Panc1 (cell line): ENCODE measurements at regions not wholly inside any gene's neighbourhood (a gene's known extent, or its start where the extent isn't known, plus 50 kb on each side); places are given as distances from the start of the nearest gene placed in this dataset.

ENCODE experiments used
- ATAC-seq: fragments of 200-7000 bp; cut with Tn5 transposase; 2 replicates; pipeline ENCODE4 v1.9.1; 2020; ENCODE audit warnings: mild to moderate bottlenecking, moderate library complexity
- BruUV-seq: library from RNA; stranded (reverse); fragments of 400-500 nt; replicated peaks from 2 replicates; lab custom pipeline; 2021; lab: Mats Ljungman, UMichigan
- CTCF ChIA-PET: fragments of 300-600 bp; sonication (Branson Sonifier 250); formaldehyde crosslinking; loops from one replicate; lab custom pipeline; 2022; ENCODE audit warnings: antibody characterized with exemption; lab: Charles Lee
- POLR2A ChIA-PET: fragments of 300-600 bp; sonication (Branson Sonifier 250); formaldehyde crosslinking; loops from one replicate; lab custom pipeline; 2022; ENCODE audit warnings: antibody characterized with exemption; lab: Charles Lee
- DNase-seq: peaks from one replicate; pipeline ENCODE4 v3.0.0-alpha.2; 2010; ENCODE audit warnings: low read depth, low spot score
- H3K27ac ChIP-seq: 2 replicates; pipeline ENCODE4 v1.5.1; 2011; ENCODE audit warnings: mild to moderate bottlenecking, low read length, inconsistent platforms
- H3K27me3 ChIP-seq: fragments of 200-500 bp; sonication (Bioruptor generic); 2 replicates; pipeline ENCODE4 v1.6.0; 2014; ENCODE audit warnings: low read length, inconsistent platforms; ENCODE audit not compliant: control insufficient read depth, insufficient read depth
- H3K36me3 ChIP-seq: fragments of 200-500 bp; sonication (Bioruptor generic); 2 replicates; pipeline ENCODE4 v1.5.1; 2014; ENCODE audit warnings: inconsistent platforms, mild to moderate bottlenecking, low read length, moderate library complexity; ENCODE audit not compliant: control insufficient read depth, insufficient read depth
- H3K4me1 ChIP-seq: 2 replicates; pipeline ENCODE4 v1.5.1; 2011; ENCODE audit warnings: inconsistent platforms, mild to moderate bottlenecking, low read length, moderate library complexity; ENCODE audit not compliant: control insufficient read depth, insufficient read depth
- H3K4me3 ChIP-seq, 2 experiments: 2 replicates each; pipeline ENCODE4 v1.5.1; 2011 to 2012; ENCODE audit warnings: low read depth in 2 of 2, low read length in 2 of 2, mild to moderate bottlenecking in 2 of 2, inconsistent platforms in 1 of 2, moderate library complexity in 1 of 2
- H3K9me3 ChIP-seq: fragments of 200-500 bp; sonication (Bioruptor generic); 2 replicates; pipeline ENCODE4 v1.5.1; 2014; ENCODE audit warnings: low read depth, mild to moderate bottlenecking, inconsistent platforms, low read length, moderate library complexity; ENCODE audit not compliant: control insufficient read depth, insufficient read depth
- CTCF ChIP-seq: fragments of 450-650 bp; IDR thresholded peaks from 2 replicates; pipeline ENCODE4 v1.5.1; 2017; ENCODE audit warnings: mild to moderate bottlenecking
- POLR2AphosphoS5 ChIP-seq: IDR thresholded peaks from 2 replicates; pipeline ENCODE4 v1.6.1; 2012; ENCODE audit warnings: mild to moderate bottlenecking, low read depth, low read length, moderate library complexity
- REST ChIP-seq, 2 experiments: IDR thresholded peaks; 2 replicates each; pipeline ENCODE4 v1.6.1; 2011 to 2012; ENCODE audit warnings: low read depth in 2 of 2, control low read depth in 1 of 2, low read length in 1 of 2, mild to moderate bottlenecking in 1 of 2, moderate library complexity in 1 of 2; ENCODE audit not compliant: insufficient read depth in 1 of 2
- SIN3A ChIP-seq: IDR thresholded peaks from 2 replicates; pipeline ENCODE4 v1.6.1; 2012; ENCODE audit warnings: low read depth, mild to moderate bottlenecking, low read length, moderate library complexity, borderline replicate concordance; ENCODE audit not compliant: insufficient read depth
- TCF7L2 ChIP-seq: IDR thresholded peaks from 2 replicates; pipeline ENCODE4 v1.6.1; 2011; ENCODE audit warnings: mild to moderate bottlenecking, low read depth, low read length, inconsistent platforms
- in situ Hi-C: cut with HindIII; loops from 2 replicates; pipeline ENCODE4 v1.10.0; 2016; ENCODE audit warnings: low sequenced_read_pairs, low pct_unique_long_range_greater_than_20kb
- intact Hi-C: fragments of 100-400 bp; cut with micrococcal nuclease; formaldehyde crosslinking; loops from one replicate; pipeline ENCODE4 v1.10.0; 2022; ENCODE audit not compliant: unreplicated experiment

DNA sequence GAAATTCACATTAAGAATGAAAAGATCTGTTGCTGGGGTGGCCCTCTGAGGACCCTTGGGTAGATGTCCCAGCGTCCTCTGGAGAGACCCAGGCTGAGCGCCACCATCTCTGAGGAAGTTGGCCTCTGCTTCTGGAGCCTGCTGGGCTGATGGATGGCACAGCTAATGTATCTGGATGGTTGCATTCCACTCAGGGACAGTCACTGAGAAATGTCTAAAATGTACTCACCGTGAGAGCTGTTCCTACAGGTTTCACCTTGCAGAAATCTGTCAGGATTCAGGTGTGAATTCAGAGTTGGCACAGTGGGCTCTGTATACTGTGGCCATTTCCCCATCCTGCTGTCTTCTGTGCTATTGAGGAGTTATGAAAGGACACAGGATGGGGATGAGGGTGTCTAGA lies 247.2 kb downstream of the AACS start:
- H3K4me3 ChIP-seq = no peak overlapping the region
- intact Hi-C loops (no loop called here), in situ Hi-C loops (no loop called here)
- no peak for ATAC-seq
- TF ChIP-seq REST (IDR thresholded peaks at IDR 0.05; ENCODE audit: insufficient read depth in 1 of 2, low read depth in 2 of 2, low read length in 1 of 2) (no peak), POLR2AphosphoS5 (no peak), SIN3A (no peak), CTCF (no peak), TCF7L2 (no peak)
- H3K27ac ChIP-seq = no peak overlapping the region
- no peaks in the 10 kb centered on the region; the same call in 1 of the 2 replicates for H3K27me3 ChIP-seq
- ChIA-PET POLR2A (interaction anchor here (0.6 kb wide), 1 partner anchor 284 kb away, joined by 13 read pairs; no protein-coding TSS in a partner anchor), CTCF (no interaction called here)
- no peaks in the 10 kb centered on the region; the same call in 1 of the 2 replicates for H3K36me3 ChIP-seq
- no TSS peak for BruUV-seq
- no peak for DNase-seq
- no peaks in the 10 kb centered on the region for H3K9me3 ChIP-seq
- no peaks in the 10 kb centered on the region for H3K4me1 ChIP-seq

- DNase-seq (no peak), ATAC-seq (0 out of 2 replicates have a peak, but pooled peaks have one; percentile 36)
- H3K27ac ChIP-seq = no peak overlapping the region
- no peaks in the 10 kb centered on the region for H3K9me3 ChIP-seq
- H3K27me3 ChIP-seq = no peaks in the 10 kb centered on the region; the same call in 1 of the 2 replicates
- no peak overlapping the region for H3K4me3 ChIP-seq
- TF ChIP-seq TCF7L2 = no peak
- ChIA-PET POLR2A (no interaction called here), CTCF (no interaction called here)
- in situ Hi-C loops = no loop called here
- BruUV-seq = no TSS peak
- intact Hi-C loops = no loop called here
- no peaks in the 10 kb centered on the region for H3K36me3 ChIP-seq
- H3K4me1 ChIP-seq = no peaks in the 10 kb centered on the region
Observed at GRCh38 chr12:125314051-125314755, 249.0 kb downstream of the AACS start.

DNA sequence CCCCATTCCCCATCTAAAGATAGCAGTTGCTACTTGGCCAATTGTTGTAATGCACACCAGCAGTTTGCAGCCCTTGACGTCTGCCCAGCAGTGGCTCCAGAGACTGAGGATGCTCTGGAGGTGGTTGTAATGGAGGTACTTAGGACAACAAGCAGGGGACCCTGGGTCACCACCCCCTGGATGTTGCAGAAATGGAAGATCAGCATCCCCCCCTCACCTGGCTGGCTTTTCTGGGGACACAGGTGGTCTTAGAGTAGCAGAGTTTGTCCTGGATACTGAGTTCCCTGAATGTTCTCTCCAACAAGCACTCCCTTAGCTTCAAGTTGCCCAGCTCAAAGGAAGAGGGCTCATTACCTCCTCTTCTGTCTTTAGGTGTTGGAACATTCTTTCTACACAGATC lies 250.5 kb downstream of the AACS start:
- ATAC-seq = no peak
- ChIA-PET POLR2A (no interaction called here), CTCF (no interaction called here)
- no peak overlapping the region for H3K27ac ChIP-seq
- no peak overlapping the region for H3K4me3 ChIP-seq
- H3K36me3 ChIP-seq = no peaks in the 10 kb centered on the region
- in situ Hi-C loops = no loop called here
- DNase-seq = no peak
- H3K4me1 ChIP-seq = no peaks in the 10 kb centered on the region
- H3K27me3 ChIP-seq = no peaks in the 10 kb centered on the region; the same call in 1 of the 2 replicates
- no peak for TF ChIP-seq TCF7L2
- no peak for TF ChIP-seq CTCF
- no peak for TF ChIP-seq SIN3A
- no peak for TF ChIP-seq POLR2AphosphoS5
- TF ChIP-seq REST (IDR thresholded peaks at IDR 0.05; ENCODE audit: insufficient read depth in 1 of 2, low read depth in 2 of 2, low read length in 1 of 2) = no peak
- intact Hi-C loops = no loop called here
- BruUV-seq = no TSS peak
- H3K9me3 ChIP-seq = no peaks in the 10 kb centered on the region
